Keratinocyte (primary cell): ENCODE measurements at regions not wholly inside any gene's neighbourhood (a gene's known extent, or its start where the extent isn't known, plus 50 kb on each side); places are given as distances from the start of the nearest gene placed in this dataset.

Source experiments
- DNase-seq: peaks from one replicate; pipeline ENCODE4 v3.0.0-alpha.2; 2011; ENCODE audit warnings: low read depth, missing footprints, low spot score
- FAIRE-seq: peaks from 2 replicates; lab custom pipeline; 2011; peaks lifted over from hg19 to GRCh38; lab: Jason Lieb, UNC
- H2AFZ ChIP-seq: 2 replicates; pipeline ENCODE4 v1.6.0; 2012; ENCODE audit warnings: low read length, control low read depth, inconsistent platforms; ENCODE audit not compliant: control insufficient read depth
- H3K27ac ChIP-seq: 2 replicates; pipeline ENCODE4 v1.5.1; 2011; ENCODE audit warnings: low read length; ENCODE audit not compliant: control insufficient read depth, insufficient read depth
- H3K27me3 ChIP-seq: 3 replicates; pipeline ENCODE4 v1.6.0; 2011; ENCODE audit warnings: low read length; ENCODE audit not compliant: control insufficient read depth, insufficient read depth; ENCODE audit errors: extremely low read depth
- H3K36me3 ChIP-seq, 2 experiments: 2 replicates in 1 of 2; 3 replicates in 1 of 2; pipeline ENCODE4 v1.5.1; 2011; ENCODE audit warnings: low read length in 2 of 2, mild to moderate bottlenecking in 1 of 2; ENCODE audit not compliant: control insufficient read depth in 2 of 2, insufficient read depth in 2 of 2; ENCODE audit errors: extremely low read depth in 1 of 2
- H3K4me1 ChIP-seq: 3 replicates; pipeline ENCODE4 v1.5.1; 2011; ENCODE audit warnings: low read length; ENCODE audit not compliant: control insufficient read depth, insufficient read depth; ENCODE audit errors: extremely low read depth
- H3K4me2 ChIP-seq: 3 replicates; pipeline ENCODE4 v1.6.0; 2011; ENCODE audit warnings: low read depth, low read length; ENCODE audit not compliant: control insufficient read depth, insufficient read depth; ENCODE audit errors: extremely low read depth
- H3K4me3 ChIP-seq, 3 experiments: fragments of 200-600 bp in 1 of 3; sonication (generic) in 1 of 3; 2 replicates in 2 of 3; 3 replicates in 1 of 3; pipeline ENCODE4 v1.5.1; 2011 to 2016; ENCODE audit warnings: low read length in 3 of 3, mild to moderate bottlenecking in 3 of 3, control low read depth in 2 of 3, inconsistent platforms in 1 of 3, low read depth in 1 of 3, mixed read lengths in 1 of 3, mixed run types in 1 of 3, moderate library complexity in 1 of 3; ENCODE audit not compliant: control insufficient read depth in 2 of 3, insufficient read depth in 2 of 3; ENCODE audit errors: extremely low read depth in 1 of 3
- H3K79me2 ChIP-seq: 2 replicates; pipeline ENCODE4 v1.6.0; 2012; ENCODE audit warnings: low read length; ENCODE audit not compliant: control insufficient read depth, insufficient read depth
- H3K9ac ChIP-seq: 3 replicates; pipeline ENCODE4 v1.6.0; 2011; ENCODE audit warnings: low read length; ENCODE audit not compliant: control insufficient read depth, insufficient read depth; ENCODE audit errors: extremely low read depth
- H3K9me1 ChIP-seq: 3 replicates; pipeline ENCODE4 v1.6.0; 2011; ENCODE audit warnings: low read length; ENCODE audit not compliant: control insufficient read depth, insufficient read depth; ENCODE audit errors: extremely low read depth
- H3K9me3 ChIP-seq: 2 replicates; pipeline ENCODE4 v1.5.1; 2012; ENCODE audit warnings: low read depth, low read length; ENCODE audit not compliant: control insufficient read depth
- H4K20me1 ChIP-seq: 3 replicates; pipeline ENCODE4 v1.6.0; 2011; ENCODE audit warnings: low read length; ENCODE audit not compliant: control insufficient read depth, insufficient read depth; ENCODE audit errors: extremely low read depth
- EZH2 ChIP-seq: IDR thresholded peaks from one replicate; pipeline ENCODE4 v1.6.1; 2012; ENCODE audit warnings: inconsistent platforms, mild to moderate bottlenecking, low read length, moderate library complexity
- dilution Hi-C: fragments of 300-500 bp; cut with MboI; formaldehyde crosslinking; loops from one replicate; pipeline ENCODE4 v1.7.0; 2020; ENCODE audit warnings: low sequenced_read_pairs; ENCODE audit not compliant: extremely low pct_ligation_motif_present
- TF ChIP-seq, protein P1 (sequence below), 3 experiments: IDR thresholded peaks in 1 of 3; conservative IDR thresholded peaks in 1 of 3; optimal IDR thresholded peaks in 1 of 3; 2 replicates in 2 of 3; 3 replicates in 1 of 3; pipeline versions ENCODE3 to v1.5.1; 2011; ENCODE audit warnings: low read length in 3 of 3, mild to moderate bottlenecking in 3 of 3, moderate library complexity in 2 of 3, control low read depth in 1 of 3, inconsistent platforms in 1 of 3; ENCODE audit not compliant: insufficient read depth in 2 of 3; ENCODE audit errors: extremely low read depth in 1 of 3

DNA sequence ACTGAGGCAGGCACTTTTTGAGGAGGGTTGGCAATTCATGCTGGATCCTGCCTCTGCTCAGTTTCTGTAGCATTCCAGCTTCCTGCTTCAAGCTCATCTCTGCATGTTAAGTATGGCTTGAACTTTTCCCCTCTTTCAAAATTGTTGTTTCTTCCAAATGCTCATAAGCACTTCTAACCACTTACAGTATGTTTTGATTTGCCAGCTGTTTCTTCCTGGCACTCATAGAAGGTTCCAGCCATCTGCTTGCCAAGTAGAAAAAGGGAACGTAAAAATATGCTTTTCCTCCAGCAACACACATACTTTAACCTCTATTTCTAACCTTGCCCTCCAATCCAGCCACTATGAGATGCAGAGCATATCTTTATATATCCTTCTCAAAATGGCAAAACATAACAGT is 692.6 kb upstream of the COBL start:
- H3K36me3 ChIP-seq = no peaks in the 10 kb centered on the region
- no peak overlapping the region for H3K4me3 ChIP-seq
- dilution Hi-C loops = no loop called here
- H3K9me3 ChIP-seq = no peaks in the 10 kb centered on the region
- H4K20me1 ChIP-seq = no peaks in the 10 kb centered on the region
- H3K4me2 ChIP-seq = no peak overlapping the region
- H3K27me3 ChIP-seq = no peaks in the 10 kb centered on the region
- no peak overlapping the region for H3K9ac ChIP-seq
- DNase-seq = no peak
- no peak for TF ChIP-seq EZH2
- TF ChIP-seq, protein P1, sequence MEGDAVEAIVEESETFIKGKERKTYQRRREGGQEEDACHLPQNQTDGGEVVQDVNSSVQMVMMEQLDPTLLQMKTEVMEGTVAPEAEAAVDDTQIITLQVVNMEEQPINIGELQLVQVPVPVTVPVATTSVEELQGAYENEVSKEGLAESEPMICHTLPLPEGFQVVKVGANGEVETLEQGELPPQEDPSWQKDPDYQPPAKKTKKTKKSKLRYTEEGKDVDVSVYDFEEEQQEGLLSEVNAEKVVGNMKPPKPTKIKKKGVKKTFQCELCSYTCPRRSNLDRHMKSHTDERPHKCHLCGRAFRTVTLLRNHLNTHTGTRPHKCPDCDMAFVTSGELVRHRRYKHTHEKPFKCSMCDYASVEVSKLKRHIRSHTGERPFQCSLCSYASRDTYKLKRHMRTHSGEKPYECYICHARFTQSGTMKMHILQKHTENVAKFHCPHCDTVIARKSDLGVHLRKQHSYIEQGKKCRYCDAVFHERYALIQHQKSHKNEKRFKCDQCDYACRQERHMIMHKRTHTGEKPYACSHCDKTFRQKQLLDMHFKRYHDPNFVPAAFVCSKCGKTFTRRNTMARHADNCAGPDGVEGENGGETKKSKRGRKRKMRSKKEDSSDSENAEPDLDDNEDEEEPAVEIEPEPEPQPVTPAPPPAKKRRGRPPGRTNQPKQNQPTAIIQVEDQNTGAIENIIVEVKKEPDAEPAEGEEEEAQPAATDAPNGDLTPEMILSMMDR (optimal IDR thresholded peaks at IDR 0.05 in 1 of 3, IDR thresholded peaks at IDR 0.05 in 1 of 3, conservative IDR thresholded peaks at IDR 0.05 in 1 of 3; ENCODE audit: extremely low read depth in 1 of 3, insufficient read depth in 2 of 3, low read length in 3 of 3) = no peak
- FAIRE-seq = no peak
- no peak overlapping the region for H2AFZ ChIP-seq
- no peak overlapping the region for H3K27ac ChIP-seq
- H3K79me2 ChIP-seq = no peaks in the 10 kb centered on the region
- H3K9me1 ChIP-seq = no peaks in the 10 kb centered on the region
- H3K4me1 ChIP-seq = no peaks in the 10 kb centered on the region

- Histone ChIP-seq H4K20me1 (no peaks in the 10 kb centered on the region), H3K4me2 (no peak overlapping the region), H3K27ac (no peak overlapping the region), H3K36me3 (no peaks in the 10 kb centered on the region), H2AFZ (no peak overlapping the region), H3K4me3 (no peak overlapping the region), H3K9me1 (no peaks in the 10 kb centered on the region), H3K9me3 (no peaks in the 10 kb centered on the region), H3K9ac (no peak overlapping the region), H3K4me1 (no peaks in the 10 kb centered on the region), H3K79me2 (no peaks in the 10 kb centered on the region), H3K27me3 (no peaks in the 10 kb centered on the region)
- dilution Hi-C loops = no loop called here
- no peak for DNase-seq
- TF ChIP-seq EZH2 = no peak
- TF ChIP-seq, protein P1 (optimal IDR thresholded peaks at IDR 0.05 in 1 of 3, IDR thresholded peaks at IDR 0.05 in 1 of 3, conservative IDR thresholded peaks at IDR 0.05 in 1 of 3; ENCODE audit: extremely low read depth in 1 of 3, insufficient read depth in 2 of 3, low read length in 3 of 3) = no peak
- no peak for FAIRE-seq
Measured at GRCh38 chr7:52006674-52007073, 690.1 kb upstream of the COBL start.
